GM23338 (cell line): ENCODE measurements at regions not wholly inside any gene's neighbourhood (a gene's known extent, or its start where the extent isn't known, plus 50 kb on each side); places are given as distances from the start of the nearest gene placed in this dataset.

Experiments
- ATAC-seq: fragments of 200-7000 bp; cut with Tn5 transposase; 3 replicates; pipeline ENCODE4 v1.9.1; 2020
- DNase-seq: peaks from one replicate; pipeline ENCODE4 v3.0.0-alpha.2; 2015; ENCODE audit warnings: low spot score
- H2AFZ ChIP-seq: fragments of 200-600 bp; sonication (generic); 2 replicates; pipeline ENCODE4 v1.8.0; 2016; ENCODE audit warnings: antibody characterized with exemption, mild to moderate bottlenecking, moderate library complexity
- H3F3A ChIP-seq: fragments of 200-600 bp; sonication (generic); replicated peaks from 2 replicates; pipeline ENCODE4 v1.8.0; 2017; ENCODE audit warnings: antibody characterized with exemption, mixed run types, low read depth
- H3K27ac ChIP-seq: fragments of 200-600 bp; sonication (generic); 2 replicates; pipeline ENCODE4 v1.6.1; 2016; ENCODE audit warnings: low read depth
- H3K27me3 ChIP-seq: fragments of 200-600 bp; sonication (generic); 2 replicates; pipeline ENCODE4 v1.8.0; 2016; ENCODE audit warnings: mild to moderate bottlenecking, mixed run types, moderate library complexity; ENCODE audit not compliant: insufficient read depth
- H3K36me3 ChIP-seq: fragments of 200-600 bp; sonication (generic); 2 replicates; pipeline ENCODE4 v1.8.0; 2016; ENCODE audit warnings: mild to moderate bottlenecking; ENCODE audit not compliant: insufficient read depth
- H3K4me1 ChIP-seq: fragments of 200-600 bp; sonication (generic); 2 replicates; pipeline ENCODE4 v1.8.0; 2016; ENCODE audit warnings: mild to moderate bottlenecking, moderate library complexity; ENCODE audit not compliant: insufficient read depth
- H3K4me2 ChIP-seq: fragments of 200-600 bp; sonication (generic); 2 replicates; pipeline ENCODE4 v1.7.1; 2017; ENCODE audit warnings: mixed run types
- H3K4me3 ChIP-seq: fragments of 200-600 bp; sonication (generic); 2 replicates; pipeline ENCODE4 v1.6.1; 2016; ENCODE audit warnings: mixed run types
- H3K79me2 ChIP-seq: fragments of 200-600 bp; sonication (generic); replicated peaks from 2 replicates; pipeline ENCODE4 v1.8.0; 2017; ENCODE audit warnings: mild to moderate bottlenecking; ENCODE audit not compliant: insufficient read depth
- H3K9me2 ChIP-seq: fragments of 200-600 bp; sonication (generic); 2 replicates; pipeline ENCODE4 v1.8.0; 2017; ENCODE audit not compliant: insufficient read depth
- H4K20me1 ChIP-seq: fragments of 200-600 bp; sonication (generic); replicated peaks from 2 replicates; pipeline ENCODE4 v1.8.0; 2017; ENCODE audit warnings: mild to moderate bottlenecking; ENCODE audit not compliant: insufficient read depth
- H3K27ac Mint-ChIP-seq: 2 replicates; pipeline ENCODE4 v1.8.0; 2020; ENCODE audit warnings: inconsistent platforms, mild to moderate bottlenecking, moderate library complexity, mixed read lengths
- H3K27me3 Mint-ChIP-seq: 3 replicates; pipeline ENCODE4 v1.8.0; 2022; ENCODE audit warnings: low read depth, mild to moderate bottlenecking, moderate library complexity, mixed read lengths, inconsistent platforms; ENCODE audit not compliant: insufficient read depth, poor library complexity
- H3K36me3 Mint-ChIP-seq: 3 replicates; pipeline ENCODE4 v1.8.0; 2021; ENCODE audit warnings: low read depth, mild to moderate bottlenecking, inconsistent platforms, moderate library complexity, mixed read lengths
- H3K4me1 Mint-ChIP-seq: 3 replicates; pipeline ENCODE4 v1.8.0; 2020; ENCODE audit warnings: mild to moderate bottlenecking, inconsistent platforms, mixed read lengths
- H3K4me3 Mint-ChIP-seq: 3 replicates; pipeline ENCODE4 v1.8.0; 2021; ENCODE audit warnings: moderate library complexity, mild to moderate bottlenecking, inconsistent platforms, mixed read lengths
- H3K9me3 Mint-ChIP-seq: 3 replicates; pipeline ENCODE4 v1.8.0; 2020; ENCODE audit warnings: moderate library complexity, mild to moderate bottlenecking, inconsistent platforms, mixed read lengths
- CREB1 ChIP-seq: fragments of 250-450 bp; sonication (Bioruptor Pico); IDR thresholded peaks from 2 replicates; pipeline ENCODE4 v1.5.0; 2020; ENCODE audit warnings: low read depth, mild to moderate bottlenecking, moderate library complexity
- EZH2 ChIP-seq: fragments of 200-600 bp; sonication (generic); IDR thresholded peaks from one replicate; pipeline ENCODE4 v1.8.0; 2017; ENCODE audit warnings: antibody characterized with exemption, mild to moderate bottlenecking, low read depth; ENCODE audit not compliant: unreplicated experiment
- EZH2phosphoT487 ChIP-seq: fragments of 200-600 bp; sonication (generic); IDR thresholded peaks from one replicate; pipeline ENCODE4 v1.8.1; 2018; ENCODE audit warnings: antibody characterized with exemption; ENCODE audit not compliant: unreplicated experiment
- JUNB ChIP-seq: IDR thresholded peaks from one replicate; pipeline ENCODE4 v1.6.1; 2016; ENCODE audit warnings: antibody characterized with exemption; ENCODE audit not compliant: unreplicated experiment
- NANOG ChIP-seq: IDR thresholded peaks from 2 replicates; pipeline ENCODE4 v1.6.1; 2016; ENCODE audit warnings: antibody characterized with exemption, borderline replicate concordance
- POLR2AphosphoS5 ChIP-seq: IDR thresholded peaks from 2 replicates; pipeline ENCODE4 v1.6.1; 2016; ENCODE audit warnings: antibody characterized with exemption, low read depth
- STAT1 ChIP-seq: IDR thresholded peaks from one replicate; pipeline ENCODE4 v1.6.1; 2016; ENCODE audit warnings: antibody characterized with exemption; ENCODE audit not compliant: unreplicated experiment
- ZNF114 ChIP-seq: fragments of 250-450 bp; sonication (Bioruptor Pico); IDR thresholded peaks from 2 replicates; pipeline ENCODE4 v1.5.0; 2020; ENCODE audit warnings: mild to moderate bottlenecking, moderate library complexity
- TF ChIP-seq, protein P1 (sequence below): fragments of 250-450 bp; sonication (Bioruptor Pico); IDR thresholded peaks from 2 replicates; pipeline ENCODE4 v1.5.0; 2020; ENCODE audit warnings: mild to moderate bottlenecking, moderate library complexity
- TF ChIP-seq, protein P2 (sequence below): IDR thresholded peaks from 2 replicates; pipeline ENCODE4 v1.6.1; 2016; ENCODE audit warnings: antibody characterized with exemption
- TF ChIP-seq, protein P3 (sequence below): IDR thresholded peaks from one replicate; pipeline ENCODE4 v1.6.1; 2018; ENCODE audit warnings: antibody characterized with exemption; ENCODE audit not compliant: unreplicated experiment

DNA sequence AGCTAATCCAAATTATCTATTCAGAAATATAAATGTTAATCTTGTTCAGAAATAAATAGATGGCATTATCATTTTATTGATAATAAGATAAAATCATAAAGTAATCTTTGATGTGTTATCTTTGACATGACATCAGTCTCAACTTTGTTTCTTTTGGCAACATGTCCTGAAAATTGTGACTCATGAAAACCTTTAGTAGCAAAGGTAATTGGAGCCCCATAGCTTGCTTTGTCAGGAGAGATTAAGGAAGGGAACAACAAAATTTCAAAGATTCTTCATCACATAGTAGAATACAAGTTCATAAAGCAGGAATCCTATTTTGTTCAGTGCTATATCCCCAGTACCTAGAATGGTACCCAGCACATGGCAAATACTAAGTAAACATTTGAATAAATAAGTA is 165.4 kb downstream of the KCNE4 start:
- no peak overlapping the region for H3K4me2 ChIP-seq
- no peak overlapping the region for H2AFZ ChIP-seq
- ATAC-seq (no peak), DNase-seq (no peak)
- Mint-ChIP-seq H3K27ac (no peak overlapping the region), H3K36me3 (no peaks in the 10 kb centered on the region), H3K4me1 (peaks cover 15% of the 10 kb centered on the region), H3K9me3 (no peaks in the 10 kb centered on the region), H3K4me3 (no peak overlapping the region), H3K27me3 (no peaks in the 10 kb centered on the region)
- no peaks in the 10 kb centered on the region for H3K36me3 ChIP-seq
- no peak overlapping the region for H3K4me3 ChIP-seq
- H4K20me1 ChIP-seq, result no peaks in the 10 kb centered on the region
- no peaks in the 10 kb centered on the region for H3K79me2 ChIP-seq
- no peaks in the 10 kb centered on the region for H3K9me2 ChIP-seq
- no peaks in the 10 kb centered on the region for H3K27me3 ChIP-seq
- H3K4me1 ChIP-seq, result no peaks in the 10 kb centered on the region; the same call in 1 of the 2 replicates
- no peaks in the 10 kb centered on the region for H3F3A ChIP-seq
- no peak for TF ChIP-seq EZH2
- TF ChIP-seq, protein P1, sequence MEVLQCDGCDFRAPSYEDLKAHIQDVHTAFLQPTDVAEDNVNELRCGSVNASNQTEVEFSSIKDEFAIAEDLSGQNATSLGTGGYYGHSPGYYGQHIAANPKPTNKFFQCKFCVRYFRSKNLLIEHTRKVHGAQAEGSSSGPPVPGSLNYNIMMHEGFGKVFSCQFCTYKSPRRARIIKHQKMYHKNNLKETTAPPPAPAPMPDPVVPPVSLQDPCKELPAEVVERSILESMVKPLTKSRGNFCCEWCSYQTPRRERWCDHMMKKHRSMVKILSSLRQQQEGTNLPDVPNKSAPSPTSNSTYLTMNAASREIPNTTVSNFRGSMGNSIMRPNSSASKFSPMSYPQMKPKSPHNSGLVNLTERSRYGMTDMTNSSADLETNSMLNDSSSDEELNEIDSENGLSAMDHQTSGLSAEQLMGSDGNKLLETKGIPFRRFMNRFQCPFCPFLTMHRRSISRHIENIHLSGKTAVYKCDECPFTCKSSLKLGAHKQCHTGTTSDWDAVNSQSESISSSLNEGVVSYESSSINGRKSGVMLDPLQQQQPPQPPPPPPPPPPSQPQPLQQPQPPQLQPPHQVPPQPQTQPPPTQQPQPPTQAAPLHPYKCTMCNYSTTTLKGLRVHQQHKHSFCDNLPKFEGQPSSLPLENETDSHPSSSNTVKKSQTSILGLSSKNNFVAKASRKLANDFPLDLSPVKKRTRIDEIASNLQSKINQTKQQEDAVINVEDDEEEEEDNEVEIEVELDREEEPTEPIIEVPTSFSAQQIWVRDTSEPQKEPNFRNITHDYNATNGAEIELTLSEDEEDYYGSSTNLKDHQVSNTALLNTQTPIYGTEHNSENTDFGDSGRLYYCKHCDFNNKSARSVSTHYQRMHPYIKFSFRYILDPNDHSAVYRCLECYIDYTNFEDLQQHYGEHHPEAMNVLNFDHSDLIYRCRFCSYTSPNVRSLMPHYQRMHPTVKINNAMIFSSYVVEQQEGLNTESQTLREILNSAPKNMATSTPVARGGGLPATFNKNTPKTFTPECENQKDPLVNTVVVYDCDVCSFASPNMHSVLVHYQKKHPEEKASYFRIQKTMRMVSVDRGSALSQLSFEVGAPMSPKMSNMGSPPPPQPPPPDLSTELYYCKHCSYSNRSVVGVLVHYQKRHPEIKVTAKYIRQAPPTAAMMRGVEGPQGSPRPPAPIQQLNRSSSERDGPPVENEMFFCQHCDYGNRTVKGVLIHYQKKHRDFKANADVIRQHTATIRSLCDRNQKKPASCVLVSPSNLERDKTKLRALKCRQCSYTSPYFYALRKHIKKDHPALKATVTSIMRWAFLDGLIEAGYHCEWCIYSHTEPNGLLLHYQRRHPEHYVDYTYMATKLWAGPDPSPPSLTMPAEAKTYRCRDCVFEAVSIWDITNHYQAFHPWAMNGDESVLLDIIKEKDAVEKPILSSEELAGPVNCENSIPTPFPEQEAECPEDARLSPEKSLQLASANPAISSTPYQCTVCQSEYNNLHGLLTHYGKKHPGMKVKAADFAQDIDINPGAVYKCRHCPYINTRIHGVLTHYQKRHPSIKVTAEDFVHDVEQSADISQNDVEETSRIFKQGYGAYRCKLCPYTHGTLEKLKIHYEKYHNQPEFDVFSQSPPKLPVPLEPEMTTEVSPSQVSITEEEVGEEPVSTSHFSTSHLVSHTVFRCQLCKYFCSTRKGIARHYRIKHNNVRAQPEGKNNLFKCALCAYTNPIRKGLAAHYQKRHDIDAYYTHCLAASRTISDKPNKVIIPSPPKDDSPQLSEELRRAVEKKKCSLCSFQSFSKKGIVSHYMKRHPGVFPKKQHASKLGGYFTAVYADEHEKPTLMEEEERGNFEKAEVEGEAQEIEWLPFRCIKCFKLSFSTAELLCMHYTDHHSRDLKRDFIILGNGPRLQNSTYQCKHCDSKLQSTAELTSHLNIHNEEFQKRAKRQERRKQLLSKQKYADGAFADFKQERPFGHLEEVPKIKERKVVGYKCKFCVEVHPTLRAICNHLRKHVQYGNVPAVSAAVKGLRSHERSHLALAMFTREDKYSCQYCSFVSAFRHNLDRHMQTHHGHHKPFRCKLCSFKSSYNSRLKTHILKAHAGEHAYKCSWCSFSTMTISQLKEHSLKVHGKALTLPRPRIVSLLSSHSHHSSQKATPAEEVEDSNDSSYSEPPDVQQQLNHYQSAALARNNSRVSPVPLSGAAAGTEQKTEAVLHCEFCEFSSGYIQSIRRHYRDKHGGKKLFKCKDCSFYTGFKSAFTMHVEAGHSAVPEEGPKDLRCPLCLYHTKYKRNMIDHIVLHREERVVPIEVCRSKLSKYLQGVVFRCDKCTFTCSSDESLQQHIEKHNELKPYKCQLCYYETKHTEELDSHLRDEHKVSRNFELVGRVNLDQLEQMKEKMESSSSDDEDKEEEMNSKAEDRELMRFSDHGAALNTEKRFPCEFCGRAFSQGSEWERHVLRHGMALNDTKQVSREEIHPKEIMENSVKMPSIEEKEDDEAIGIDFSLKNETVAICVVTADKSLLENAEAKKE, result no peak
- no peak overlapping the region for H3K27ac ChIP-seq

DNA sequence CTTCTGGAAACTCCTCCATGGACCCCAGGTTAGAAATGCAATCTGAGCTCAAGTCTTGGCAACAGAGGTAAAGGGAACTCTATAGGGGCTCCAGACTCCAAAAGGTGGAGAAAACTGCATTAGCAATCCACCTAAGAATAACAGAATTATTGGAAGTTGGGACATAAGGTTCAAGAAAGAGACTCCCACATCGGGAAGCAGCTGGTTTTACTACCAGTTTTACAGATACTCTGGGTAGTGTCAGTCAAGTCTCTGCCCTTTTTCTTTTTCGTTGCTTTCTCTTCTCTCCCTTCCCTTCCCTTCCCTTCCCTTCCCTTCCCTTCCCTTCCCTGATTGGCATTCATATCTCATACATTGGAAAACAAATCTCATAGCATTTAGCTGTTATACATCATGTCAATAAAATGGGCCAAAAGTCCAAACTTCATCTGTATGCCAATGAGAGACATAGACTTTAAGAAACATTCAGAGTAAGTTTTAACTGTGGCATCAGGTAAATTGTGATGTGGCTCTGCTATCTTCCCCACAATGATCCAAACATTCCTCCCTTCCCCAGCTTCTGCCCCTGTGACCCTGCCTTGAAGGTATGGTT is 166.7 kb downstream of the KCNE4 start:
- H3K4me3 Mint-ChIP-seq, result no peak overlapping the region
- Histone ChIP-seq H3K27me3 (no peaks in the 10 kb centered on the region), H4K20me1 (no peaks in the 10 kb centered on the region), H3K27ac (no peak overlapping the region), H3K4me2 (no peak overlapping the region), H2AFZ (no peak overlapping the region), H3K36me3 (no peaks in the 10 kb centered on the region), H3K4me1 (no peaks in the 10 kb centered on the region; the same call in 1 of the 2 replicates), H3K79me2 (no peaks in the 10 kb centered on the region), H3K4me3 (no peak overlapping the region), H3F3A (no peaks in the 10 kb centered on the region), H3K9me2 (no peaks in the 10 kb centered on the region)
- H3K36me3 Mint-ChIP-seq, result no peaks in the 10 kb centered on the region
- H3K27me3 Mint-ChIP-seq, result no peaks in the 10 kb centered on the region
- H3K9me3 Mint-ChIP-seq, result no peaks in the 10 kb centered on the region
- ATAC-seq (no peak), DNase-seq (no peak)
- no peak overlapping the region for H3K27ac Mint-ChIP-seq
- H3K4me1 Mint-ChIP-seq, result peaks cover 15% of the 10 kb centered on the region
- TF ChIP-seq CREB1 (CRISPR knock-in tag), result no peak
- no peak for TF ChIP-seq NANOG
- TF ChIP-seq, protein P2, sequence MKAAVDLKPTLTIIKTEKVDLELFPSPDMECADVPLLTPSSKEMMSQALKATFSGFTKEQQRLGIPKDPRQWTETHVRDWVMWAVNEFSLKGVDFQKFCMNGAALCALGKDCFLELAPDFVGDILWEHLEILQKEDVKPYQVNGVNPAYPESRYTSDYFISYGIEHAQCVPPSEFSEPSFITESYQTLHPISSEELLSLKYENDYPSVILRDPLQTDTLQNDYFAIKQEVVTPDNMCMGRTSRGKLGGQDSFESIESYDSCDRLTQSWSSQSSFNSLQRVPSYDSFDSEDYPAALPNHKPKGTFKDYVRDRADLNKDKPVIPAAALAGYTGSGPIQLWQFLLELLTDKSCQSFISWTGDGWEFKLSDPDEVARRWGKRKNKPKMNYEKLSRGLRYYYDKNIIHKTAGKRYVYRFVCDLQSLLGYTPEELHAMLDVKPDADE, result no peak
- no peak for TF ChIP-seq ZNF114
- no peak for TF ChIP-seq EZH2phosphoT487
- no peak for TF ChIP-seq POLR2AphosphoS5
- TF ChIP-seq JUNB, result no peak
- TF ChIP-seq, protein P3, sequence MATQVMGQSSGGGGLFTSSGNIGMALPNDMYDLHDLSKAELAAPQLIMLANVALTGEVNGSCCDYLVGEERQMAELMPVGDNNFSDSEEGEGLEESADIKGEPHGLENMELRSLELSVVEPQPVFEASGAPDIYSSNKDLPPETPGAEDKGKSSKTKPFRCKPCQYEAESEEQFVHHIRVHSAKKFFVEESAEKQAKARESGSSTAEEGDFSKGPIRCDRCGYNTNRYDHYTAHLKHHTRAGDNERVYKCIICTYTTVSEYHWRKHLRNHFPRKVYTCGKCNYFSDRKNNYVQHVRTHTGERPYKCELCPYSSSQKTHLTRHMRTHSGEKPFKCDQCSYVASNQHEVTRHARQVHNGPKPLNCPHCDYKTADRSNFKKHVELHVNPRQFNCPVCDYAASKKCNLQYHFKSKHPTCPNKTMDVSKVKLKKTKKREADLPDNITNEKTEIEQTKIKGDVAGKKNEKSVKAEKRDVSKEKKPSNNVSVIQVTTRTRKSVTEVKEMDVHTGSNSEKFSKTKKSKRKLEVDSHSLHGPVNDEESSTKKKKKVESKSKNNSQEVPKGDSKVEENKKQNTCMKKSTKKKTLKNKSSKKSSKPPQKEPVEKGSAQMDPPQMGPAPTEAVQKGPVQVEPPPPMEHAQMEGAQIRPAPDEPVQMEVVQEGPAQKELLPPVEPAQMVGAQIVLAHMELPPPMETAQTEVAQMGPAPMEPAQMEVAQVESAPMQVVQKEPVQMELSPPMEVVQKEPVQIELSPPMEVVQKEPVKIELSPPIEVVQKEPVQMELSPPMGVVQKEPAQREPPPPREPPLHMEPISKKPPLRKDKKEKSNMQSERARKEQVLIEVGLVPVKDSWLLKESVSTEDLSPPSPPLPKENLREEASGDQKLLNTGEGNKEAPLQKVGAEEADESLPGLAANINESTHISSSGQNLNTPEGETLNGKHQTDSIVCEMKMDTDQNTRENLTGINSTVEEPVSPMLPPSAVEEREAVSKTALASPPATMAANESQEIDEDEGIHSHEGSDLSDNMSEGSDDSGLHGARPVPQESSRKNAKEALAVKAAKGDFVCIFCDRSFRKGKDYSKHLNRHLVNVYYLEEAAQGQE, result no peak
- TF ChIP-seq STAT1, result no peak
